ENCODE measurements at regions not wholly inside any gene's neighbourhood (a gene's known extent, or its start where the extent isn't known, plus 50 kb on each side); places are given as distances from the start of the nearest gene placed in this dataset.

GRCh38 chr6:157732416-157733161, 90.5 kb upstream of the SNX9 start:
- TF ChIP-seq POLR2A (IDR thresholded peaks at IDR 0.05; ENCODE audit: low read length): no peak
- no peak for TF ChIP-seq GATA1 (IDR thresholded peaks at IDR 0.05; ENCODE audit: low read depth, low read length)

Data from erythroblast (primary cell).